ENCODE measurements at regions not wholly inside any gene's neighbourhood (a gene's known extent, or its start where the extent isn't known, plus 50 kb on each side); places are given as distances from the start of the nearest gene placed in this dataset.

GRCh38 chr14:24721775-24722174 is 87.8 kb upstream of the GZMB start:
- H3K79me2 ChIP-seq (ENCODE audit: control insufficient read depth, insufficient read depth, low read length), result no peaks in the 10 kb centered on the region
- H2AFZ ChIP-seq (ENCODE audit: low read length), result no peak overlapping the region
- H3K36me3 ChIP-seq (ENCODE audit: control insufficient read depth, insufficient read depth, low read length), result no peaks in the 10 kb centered on the region
- TF ChIP-seq EZH2 (IDR thresholded peaks at IDR 0.05; ENCODE audit: low read length, missing control alignments), result no peak
- H3K27ac ChIP-seq (ENCODE audit: insufficient read depth, low read length), result no peak overlapping the region
- no peak overlapping the region for H3K4me2 ChIP-seq (ENCODE audit: extremely low read depth, insufficient read depth, low read length)
- H3K4me1 ChIP-seq (ENCODE audit: control insufficient read depth, extremely low read depth, insufficient read depth, low read length), result no peaks in the 10 kb centered on the region
- no peaks in the 10 kb centered on the region for H3K9me3 ChIP-seq (ENCODE audit: control insufficient read depth, insufficient read depth, low read depth, low read length)
- H3K27me3 ChIP-seq (ENCODE audit: control insufficient read depth, insufficient read depth, low read length), result no peaks in the 10 kb centered on the region
- H3K4me3 ChIP-seq (replicated peaks in 1 of 4; ENCODE audit: control extremely low read depth in 1 of 4, insufficient read depth in 1 of 4, low read depth in 3 of 4, low read length in 4 of 4), result no peak overlapping the region
- H4K20me1 ChIP-seq (ENCODE audit: control insufficient read depth, extremely low read depth, insufficient read depth, low read length), result no peaks in the 10 kb centered on the region
- no peak for DNase-seq (ENCODE audit: low read depth in 2 of 2)
- H3K9ac ChIP-seq (ENCODE audit: insufficient read depth, low read length), result no peak overlapping the region

- TF ChIP-seq CTCF (conservative IDR thresholded peaks at IDR 0.05 in 1 of 2, IDR thresholded peaks at IDR 0.05 in 1 of 2; ENCODE audit: low read depth in 1 of 2, low read length in 2 of 2) (no peak), EZH2 (IDR thresholded peaks at IDR 0.05; ENCODE audit: low read length, missing control alignments) (no peak)
- DNase-seq (ENCODE audit: low read depth in 2 of 2), result no peak
Measured at GRCh38 chr14:24715239-24715638, 81.2 kb upstream of the GZMB start.

GRCh38 chr14:24713404-24713803 is 79.4 kb upstream of the GZMB start:
- Histone ChIP-seq H4K20me1 (ENCODE audit: control insufficient read depth, extremely low read depth, insufficient read depth, low read length) (no peaks in the 10 kb centered on the region), H3K4me2 (ENCODE audit: extremely low read depth, insufficient read depth, low read length) (no peak overlapping the region), H3K4me3 (replicated peaks in 1 of 4; ENCODE audit: control extremely low read depth in 1 of 4, insufficient read depth in 1 of 4, low read depth in 3 of 4, low read length in 4 of 4) (no peak overlapping the region), H3K9me3 (ENCODE audit: control insufficient read depth, insufficient read depth, low read depth, low read length) (no peaks in the 10 kb centered on the region), H3K27ac (ENCODE audit: insufficient read depth, low read length) (no peak overlapping the region), H3K27me3 (ENCODE audit: control insufficient read depth, insufficient read depth, low read length) (no peaks in the 10 kb centered on the region), H3K36me3 (ENCODE audit: control insufficient read depth, insufficient read depth, low read length) (no peaks in the 10 kb centered on the region), H3K79me2 (ENCODE audit: control insufficient read depth, insufficient read depth, low read length) (no peaks in the 10 kb centered on the region), H2AFZ (ENCODE audit: low read length) (no peak overlapping the region), H3K9ac (ENCODE audit: insufficient read depth, low read length) (no peak overlapping the region), H3K4me1 (ENCODE audit: control insufficient read depth, extremely low read depth, insufficient read depth, low read length) (no peaks in the 10 kb centered on the region)
- no peak for DNase-seq (ENCODE audit: low read depth in 2 of 2)
- TF ChIP-seq CTCF (conservative IDR thresholded peaks at IDR 0.05 in 1 of 2, IDR thresholded peaks at IDR 0.05 in 1 of 2; ENCODE audit: low read depth in 1 of 2, low read length in 2 of 2) (no peak), EZH2 (IDR thresholded peaks at IDR 0.05; ENCODE audit: low read length, missing control alignments) (no peak)

More at GRCh38 chr14:24715239-24715638, 81.2 kb upstream of the GZMB start:
- no peak overlapping the region for H3K9ac ChIP-seq (ENCODE audit: insufficient read depth, low read length)
- no peaks in the 10 kb centered on the region for H4K20me1 ChIP-seq (ENCODE audit: control insufficient read depth, extremely low read depth, insufficient read depth, low read length)
- H3K27me3 ChIP-seq (ENCODE audit: control insufficient read depth, insufficient read depth, low read length), result no peaks in the 10 kb centered on the region
- no peaks in the 10 kb centered on the region for H3K79me2 ChIP-seq (ENCODE audit: control insufficient read depth, insufficient read depth, low read length)
- no peak overlapping the region for H3K4me3 ChIP-seq (replicated peaks in 1 of 4; ENCODE audit: control extremely low read depth in 1 of 4, insufficient read depth in 1 of 4, low read depth in 3 of 4, low read length in 4 of 4)
- no peaks in the 10 kb centered on the region for H3K4me1 ChIP-seq (ENCODE audit: control insufficient read depth, extremely low read depth, insufficient read depth, low read length)
- no peak overlapping the region for H3K27ac ChIP-seq (ENCODE audit: insufficient read depth, low read length)
- H3K36me3 ChIP-seq (ENCODE audit: control insufficient read depth, insufficient read depth, low read length), result no peaks in the 10 kb centered on the region
- no peak overlapping the region for H2AFZ ChIP-seq (ENCODE audit: low read length)
- no peaks in the 10 kb centered on the region for H3K9me3 ChIP-seq (ENCODE audit: control insufficient read depth, insufficient read depth, low read depth, low read length)
- H3K4me2 ChIP-seq (ENCODE audit: extremely low read depth, insufficient read depth, low read length), result no peak overlapping the region

Measured in fibroblast of lung (primary cell).